ENCODE measurements at regions not wholly inside any gene's neighbourhood (a gene's known extent, or its start where the extent isn't known, plus 50 kb on each side); places are given as distances from the start of the nearest gene placed in this dataset.
"Not testable (repeated sequence)": the region's sequence is repeated elsewhere in the genome, so short reads cannot be mapped to it uniquely, and the experiment has no call there.

DNA sequence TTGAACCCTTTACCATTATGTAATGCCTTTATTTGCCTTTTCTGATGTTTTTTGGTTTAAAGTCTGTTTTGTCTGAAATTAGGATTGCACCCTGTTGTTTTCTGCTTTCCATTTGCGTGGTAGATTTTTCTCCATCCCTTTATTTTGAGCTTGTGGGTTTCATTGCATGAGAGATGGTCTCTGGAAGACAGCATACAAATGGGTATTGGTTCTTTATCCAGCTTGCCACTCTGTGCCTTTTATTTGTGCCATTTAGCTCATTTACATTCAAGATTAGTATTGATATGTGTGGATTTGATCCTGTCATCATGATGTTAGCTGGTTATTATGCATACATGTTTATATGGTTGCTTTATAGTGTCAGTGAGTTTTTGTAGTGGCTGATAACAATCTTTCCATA lies 318.7 kb upstream of the PPP2R3A start:
- no peak overlapping the region for H3K4me2 ChIP-seq (ENCODE audit: low read length)
- H3K9ac ChIP-seq (ENCODE audit: low read depth, low read length): no peak overlapping the region
- H3K27me3 ChIP-seq (ENCODE audit: control insufficient read depth, insufficient read depth, low read length): no peaks in the 10 kb centered on the region
- H3K4me1 ChIP-seq (ENCODE audit: control insufficient read depth, insufficient read depth, low read length): no peaks in the 10 kb centered on the region
- no peaks in the 10 kb centered on the region for H3K36me3 ChIP-seq (ENCODE audit: insufficient read depth, low read length)
- H3K4me3 ChIP-seq (ENCODE audit: low read length): no peak overlapping the region
- no peaks in the 10 kb centered on the region for H3K9me3 ChIP-seq (replicated peaks; ENCODE audit: low read length)

DNA sequence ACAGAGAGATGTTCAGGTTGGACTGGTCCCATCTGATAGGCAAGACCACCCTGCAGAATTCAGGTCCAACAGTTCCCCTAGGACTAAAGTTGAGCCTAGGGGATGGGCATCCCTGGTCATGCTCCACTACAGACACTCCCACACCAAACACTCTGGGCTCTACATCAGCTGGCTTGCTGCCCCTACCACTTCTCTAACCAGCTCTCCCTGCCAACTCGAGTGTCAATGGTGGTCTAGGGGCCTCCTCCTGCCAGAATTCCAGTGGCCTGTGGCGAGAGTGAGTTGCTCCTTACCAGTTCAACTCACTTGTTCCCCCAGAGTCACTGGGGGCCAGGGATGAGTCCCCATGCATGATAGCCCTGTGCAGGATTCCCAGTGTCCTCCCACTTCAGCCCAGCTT lies 316.2 kb upstream of the PPP2R3A start:
- Histone ChIP-seq H3K9ac (ENCODE audit: low read depth, low read length) (no peak overlapping the region), H3K4me3 (ENCODE audit: low read length) (no peak overlapping the region), H3K27me3 (ENCODE audit: control insufficient read depth, insufficient read depth, low read length) (no peaks in the 10 kb centered on the region), H3K9me3 (replicated peaks; ENCODE audit: low read length) (no peaks in the 10 kb centered on the region), H3K4me2 (ENCODE audit: low read length) (no peak overlapping the region), H3K36me3 (ENCODE audit: insufficient read depth, low read length) (no peaks in the 10 kb centered on the region), H3K4me1 (ENCODE audit: control insufficient read depth, insufficient read depth, low read length) (no peaks in the 10 kb centered on the region)

DNA sequence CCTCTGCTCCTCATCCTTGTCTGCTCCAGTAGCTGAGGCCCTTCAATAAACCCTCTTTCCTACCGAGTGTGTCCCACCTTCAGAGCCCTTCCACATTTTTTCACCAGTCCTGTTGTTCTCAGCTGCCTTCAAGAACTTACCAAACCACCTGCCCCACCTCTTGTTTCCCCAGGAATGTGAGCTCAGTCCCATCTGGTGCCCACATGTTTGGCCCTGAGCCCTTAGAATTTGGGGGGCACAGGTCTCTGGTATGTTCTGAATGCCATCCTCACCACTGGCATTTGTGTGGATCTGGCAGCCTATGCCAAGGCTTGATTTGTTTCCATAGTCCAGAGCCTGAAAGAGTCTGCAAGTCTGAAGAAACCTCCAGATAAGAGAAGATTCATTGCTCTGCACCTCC lies 315.2 kb upstream of the PPP2R3A start:
- H3K4me3 ChIP-seq (ENCODE audit: low read length): no peak overlapping the region
- H3K9me3 ChIP-seq (replicated peaks; ENCODE audit: low read length): no peaks in the 10 kb centered on the region
- no peak overlapping the region for H3K9ac ChIP-seq (ENCODE audit: low read depth, low read length)
- H3K27me3 ChIP-seq (ENCODE audit: control insufficient read depth, insufficient read depth, low read length): no peaks in the 10 kb centered on the region
- H3K36me3 ChIP-seq (ENCODE audit: insufficient read depth, low read length): no peaks in the 10 kb centered on the region
- H3K4me2 ChIP-seq (ENCODE audit: low read length): no peak overlapping the region
- no peaks in the 10 kb centered on the region for H3K4me1 ChIP-seq (ENCODE audit: control insufficient read depth, insufficient read depth, low read length)

DNA sequence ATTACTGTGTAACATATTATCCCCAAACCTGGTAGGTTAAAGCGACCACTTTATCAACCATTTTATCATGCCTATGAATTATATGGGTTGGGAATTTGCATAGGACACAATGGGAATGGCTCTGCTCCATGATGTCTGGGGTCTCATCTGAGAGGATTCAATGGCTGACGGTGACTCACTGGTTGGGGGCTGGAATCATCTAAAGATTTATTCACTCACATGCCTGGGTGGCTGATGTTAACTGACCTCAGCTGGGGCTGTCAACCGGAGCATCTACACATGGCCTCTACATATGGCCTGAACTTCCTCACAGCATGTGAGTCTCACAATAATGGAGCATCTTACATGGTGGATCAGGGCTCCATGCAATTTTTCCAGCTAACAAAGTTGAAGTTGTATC lies 313.1 kb upstream of the PPP2R3A start:
- H3K9me3 ChIP-seq (replicated peaks; ENCODE audit: low read length): no peaks in the 10 kb centered on the region
- no peaks in the 10 kb centered on the region for H3K4me1 ChIP-seq (ENCODE audit: control insufficient read depth, insufficient read depth, low read length)
- no peak overlapping the region for H3K4me3 ChIP-seq (ENCODE audit: low read length)
- H3K4me2 ChIP-seq (ENCODE audit: low read length): no peak overlapping the region
- no peaks in the 10 kb centered on the region for H3K27me3 ChIP-seq (ENCODE audit: control insufficient read depth, insufficient read depth, low read length)
- no peaks in the 10 kb centered on the region for H3K36me3 ChIP-seq (ENCODE audit: insufficient read depth, low read length)
- no peak overlapping the region for H3K9ac ChIP-seq (ENCODE audit: low read depth, low read length)

DNA sequence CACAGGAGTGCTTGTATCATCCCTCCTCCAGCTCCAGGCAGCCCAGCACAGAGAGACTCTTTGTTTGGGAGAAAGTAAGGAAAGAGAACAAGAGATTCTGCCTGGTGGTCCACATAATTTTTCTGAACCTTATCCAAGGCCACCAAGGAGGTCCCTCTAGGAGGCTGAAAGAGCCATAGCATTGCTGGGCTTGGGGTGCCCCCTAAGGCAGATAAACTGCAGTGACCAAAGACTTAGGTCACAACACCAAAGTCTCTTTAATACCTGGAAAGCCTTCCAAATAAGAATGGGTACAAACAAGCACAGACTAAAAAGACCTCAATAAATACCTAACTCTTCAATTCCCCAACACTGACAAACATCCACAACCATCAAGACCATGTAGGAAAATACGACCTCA lies 310.2 kb upstream of the PPP2R3A start:
- Histone ChIP-seq H3K4me1 (ENCODE audit: control insufficient read depth, insufficient read depth, low read length) (no peaks in the 10 kb centered on the region), H3K36me3 (ENCODE audit: insufficient read depth, low read length) (no peaks in the 10 kb centered on the region), H3K27me3 (ENCODE audit: control insufficient read depth, insufficient read depth, low read length) (no peaks in the 10 kb centered on the region), H3K9ac (ENCODE audit: low read depth, low read length) (no peak overlapping the region), H3K9me3 (replicated peaks; ENCODE audit: low read length) (no peaks in the 10 kb centered on the region), H3K4me2 (ENCODE audit: low read length) (no peak overlapping the region), H3K4me3 (ENCODE audit: low read length) (no peak overlapping the region)

DNA sequence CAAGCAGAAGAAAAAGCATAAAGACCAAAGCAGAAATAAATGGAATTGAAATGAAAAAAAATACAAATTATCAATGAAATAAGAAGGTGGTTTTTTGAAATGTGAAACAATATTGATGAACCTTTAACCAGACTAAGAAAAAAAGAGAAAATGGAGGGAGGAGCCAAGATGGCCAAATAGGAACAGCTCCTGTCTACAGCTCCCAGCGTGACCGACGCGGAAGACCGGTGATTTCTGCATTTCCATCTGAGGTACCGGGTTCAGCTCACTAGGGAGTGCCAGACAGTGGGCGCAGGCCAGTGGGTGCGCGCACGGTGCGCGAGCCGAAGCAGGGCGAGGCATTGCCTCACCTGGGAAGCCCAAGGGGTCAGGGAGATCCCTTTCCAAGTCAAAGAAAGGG lies 307.1 kb upstream of the PPP2R3A start:
- H3K4me2 ChIP-seq (ENCODE audit: low read length); H3K36me3 ChIP-seq (ENCODE audit: insufficient read depth, low read length); H3K27me3 ChIP-seq (ENCODE audit: control insufficient read depth, insufficient read depth, low read length); H3K4me3 ChIP-seq (ENCODE audit: low read length); H3K9ac ChIP-seq (ENCODE audit: low read depth, low read length); H3K9me3 ChIP-seq (replicated peaks; ENCODE audit: low read length); H3K4me1 ChIP-seq (ENCODE audit: control insufficient read depth, insufficient read depth, low read length): not testable (repeated sequence)

DNA sequence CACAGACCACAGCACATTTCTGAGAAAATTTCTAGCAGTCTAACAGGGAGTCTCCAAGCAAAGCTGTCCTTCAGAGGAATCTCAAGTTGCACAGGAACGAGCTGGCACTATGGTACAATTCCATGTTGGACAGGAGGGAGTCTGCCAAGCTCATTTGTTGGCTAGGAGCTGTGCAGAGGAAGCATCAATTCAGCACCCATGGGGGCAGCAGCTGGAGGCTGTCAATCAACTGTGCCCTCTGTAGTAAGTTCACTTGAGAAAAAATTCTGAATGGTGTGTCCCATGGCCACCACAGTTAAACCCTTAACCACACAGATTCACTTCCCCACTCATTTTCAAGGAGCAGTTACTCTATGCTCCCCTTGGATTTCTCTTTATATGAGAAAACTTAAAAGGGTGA lies 298.5 kb upstream of the PPP2R3A start:
- Histone ChIP-seq H3K27me3 (ENCODE audit: control insufficient read depth, insufficient read depth, low read length) (no peaks in the 10 kb centered on the region), H3K4me1 (ENCODE audit: control insufficient read depth, insufficient read depth, low read length) (no peaks in the 10 kb centered on the region), H3K9ac (ENCODE audit: low read depth, low read length) (no peak overlapping the region), H3K36me3 (ENCODE audit: insufficient read depth, low read length) (no peaks in the 10 kb centered on the region), H3K9me3 (replicated peaks; ENCODE audit: low read length) (no peaks in the 10 kb centered on the region), H3K4me3 (ENCODE audit: low read length) (no peak overlapping the region), H3K4me2 (ENCODE audit: low read length) (no peak overlapping the region)

DNA sequence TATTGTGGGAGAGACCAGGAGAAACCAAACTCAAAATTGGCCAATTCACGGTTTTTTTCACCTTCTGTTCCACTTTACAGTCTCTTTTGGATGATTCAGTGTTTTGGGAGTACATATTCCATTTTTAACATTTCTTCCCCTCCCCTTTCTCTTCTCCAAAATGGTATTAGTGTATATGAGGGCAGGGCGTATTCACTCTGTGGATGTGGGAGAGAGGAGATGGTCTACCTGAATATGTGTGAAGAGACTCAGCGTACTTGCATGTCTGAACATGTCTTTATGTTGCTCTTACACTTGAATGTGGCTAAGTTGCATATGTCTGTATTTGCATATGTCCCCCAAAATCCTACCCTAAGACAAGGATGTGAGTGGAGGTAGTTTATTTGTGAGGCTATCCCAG lies 291.0 kb upstream of the PPP2R3A start:
- no peaks in the 10 kb centered on the region for H3K4me1 ChIP-seq (ENCODE audit: control insufficient read depth, insufficient read depth, low read length)
- H3K9me3 ChIP-seq (replicated peaks; ENCODE audit: low read length): no peaks in the 10 kb centered on the region
- H3K4me3 ChIP-seq (ENCODE audit: low read length): no peak overlapping the region
- H3K36me3 ChIP-seq (ENCODE audit: insufficient read depth, low read length): no peaks in the 10 kb centered on the region
- H3K4me2 ChIP-seq (ENCODE audit: low read length): no peak overlapping the region
- no peak overlapping the region for H3K9ac ChIP-seq (ENCODE audit: low read depth, low read length)
- no peaks in the 10 kb centered on the region for H3K27me3 ChIP-seq (ENCODE audit: control insufficient read depth, insufficient read depth, low read length)

DNA sequence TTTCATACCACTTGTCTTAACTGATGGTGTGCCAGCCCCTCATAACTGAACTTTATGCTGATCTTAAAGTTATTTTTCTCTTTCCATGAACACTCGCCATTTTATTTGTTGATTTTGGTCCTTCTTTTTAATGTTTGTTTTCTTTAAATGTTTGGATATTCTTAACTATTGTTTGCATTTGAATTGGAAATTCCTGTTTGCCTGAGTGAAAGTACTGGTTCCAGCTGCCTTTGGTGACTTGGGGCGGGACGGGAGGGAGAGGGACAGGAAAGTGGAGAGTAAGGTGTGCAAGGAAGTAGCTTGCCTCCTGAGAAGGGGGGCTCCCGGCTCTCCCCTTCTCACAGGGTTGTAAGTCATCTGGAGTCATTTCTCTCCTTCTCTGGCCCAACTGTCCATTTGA lies 287.1 kb upstream of the PPP2R3A start:
- Histone ChIP-seq H3K4me1 (ENCODE audit: control insufficient read depth, insufficient read depth, low read length) (no peaks in the 10 kb centered on the region), H3K4me2 (ENCODE audit: low read length) (no peak overlapping the region), H3K4me3 (ENCODE audit: low read length) (no peak overlapping the region)

DNA sequence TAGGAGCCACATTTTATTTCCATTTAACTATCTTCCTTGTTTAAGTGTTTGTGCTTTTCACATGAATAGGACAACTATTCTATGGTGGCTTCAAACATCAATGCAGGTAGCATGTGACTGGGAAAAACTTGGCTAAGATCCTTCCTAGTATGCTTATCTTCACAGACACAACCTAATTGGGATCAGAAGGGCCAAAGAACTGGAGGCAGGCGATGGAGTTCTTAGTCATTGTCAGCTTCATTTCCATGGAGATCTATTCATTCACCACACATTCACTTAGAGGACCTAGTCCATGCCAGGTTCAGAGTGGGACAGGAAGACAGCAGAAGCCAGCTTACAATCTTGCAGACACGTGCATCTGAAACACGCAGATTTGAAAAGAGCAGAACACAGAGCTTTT lies 277.5 kb upstream of the PPP2R3A start:
- Histone ChIP-seq H3K4me1 (ENCODE audit: control insufficient read depth, insufficient read depth, low read length) (no peaks in the 10 kb centered on the region), H3K4me3 (ENCODE audit: low read length) (no peak overlapping the region), H3K27me3 (ENCODE audit: control insufficient read depth, insufficient read depth, low read length) (no peaks in the 10 kb centered on the region), H3K4me2 (ENCODE audit: low read length) (no peak overlapping the region), H3K9ac (ENCODE audit: low read depth, low read length) (no peak overlapping the region), H3K36me3 (ENCODE audit: insufficient read depth, low read length) (no peaks in the 10 kb centered on the region), H3K9me3 (replicated peaks; ENCODE audit: low read length) (no peaks in the 10 kb centered on the region)

More for the DNA sequence above, 287.1 kb upstream of the PPP2R3A start:
- Histone ChIP-seq H3K27me3 (ENCODE audit: control insufficient read depth, insufficient read depth, low read length) (no peaks in the 10 kb centered on the region), H3K36me3 (ENCODE audit: insufficient read depth, low read length) (no peaks in the 10 kb centered on the region), H3K9me3 (replicated peaks; ENCODE audit: low read length) (no peaks in the 10 kb centered on the region), H3K9ac (ENCODE audit: low read depth, low read length) (no peak overlapping the region)

DNA sequence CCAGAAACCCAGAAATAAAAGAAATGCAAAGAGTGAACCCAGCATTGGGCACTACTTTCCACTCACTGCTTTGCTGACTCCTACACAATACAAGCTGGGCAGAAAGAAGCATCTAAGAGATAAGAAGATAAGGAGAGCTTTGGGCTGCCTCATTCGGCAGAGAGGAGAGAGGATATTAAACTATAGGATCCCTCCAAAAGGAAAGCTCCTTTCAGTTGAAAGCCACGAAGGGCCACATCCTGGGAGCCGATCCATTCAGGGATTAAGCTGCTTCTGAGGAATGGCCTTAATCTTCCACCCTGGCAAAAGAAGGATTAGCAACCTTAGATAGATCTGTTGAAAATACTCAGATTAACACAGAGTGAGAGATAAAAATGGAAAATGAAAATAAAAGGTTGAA lies 274.9 kb upstream of the PPP2R3A start:
- Histone ChIP-seq H3K36me3 (ENCODE audit: insufficient read depth, low read length) (no peaks in the 10 kb centered on the region), H3K27me3 (ENCODE audit: control insufficient read depth, insufficient read depth, low read length) (no peaks in the 10 kb centered on the region), H3K4me3 (ENCODE audit: low read length) (no peak overlapping the region)

DNA sequence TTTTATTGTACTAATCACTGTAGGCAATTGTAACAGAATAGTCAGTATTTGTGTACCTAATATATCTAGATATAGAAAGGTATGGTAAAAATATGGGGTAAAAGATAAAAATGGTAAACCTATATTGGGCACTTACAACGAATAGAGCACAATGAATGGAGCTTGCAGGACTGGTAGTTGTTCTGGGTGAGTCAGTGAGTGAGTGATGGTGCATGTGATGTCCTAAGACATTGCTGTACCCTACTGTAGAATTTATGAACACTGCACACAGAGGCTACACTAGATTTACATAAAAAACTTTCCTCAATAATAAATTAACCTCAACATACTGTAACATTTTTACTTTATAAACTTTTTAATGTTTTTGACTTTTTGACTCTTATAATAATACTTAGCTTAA lies 274.3 kb upstream of the PPP2R3A start:
- Histone ChIP-seq H3K4me1 (ENCODE audit: control insufficient read depth, insufficient read depth, low read length) (no peaks in the 10 kb centered on the region), H3K36me3 (ENCODE audit: insufficient read depth, low read length) (no peaks in the 10 kb centered on the region), H3K4me3 (ENCODE audit: low read length) (no peak overlapping the region), H3K9me3 (replicated peaks; ENCODE audit: low read length) (no peaks in the 10 kb centered on the region), H3K9ac (ENCODE audit: low read depth, low read length) (no peak overlapping the region), H3K27me3 (ENCODE audit: control insufficient read depth, insufficient read depth, low read length) (no peaks in the 10 kb centered on the region), H3K4me2 (ENCODE audit: low read length) (no peak overlapping the region)

More for the DNA sequence above, 274.9 kb upstream of the PPP2R3A start:
- Histone ChIP-seq H3K4me1 (ENCODE audit: control insufficient read depth, insufficient read depth, low read length) (no peaks in the 10 kb centered on the region), H3K4me2 (ENCODE audit: low read length) (no peak overlapping the region), H3K9me3 (replicated peaks; ENCODE audit: low read length) (no peaks in the 10 kb centered on the region), H3K9ac (ENCODE audit: low read depth, low read length) (no peak overlapping the region)

DNA sequence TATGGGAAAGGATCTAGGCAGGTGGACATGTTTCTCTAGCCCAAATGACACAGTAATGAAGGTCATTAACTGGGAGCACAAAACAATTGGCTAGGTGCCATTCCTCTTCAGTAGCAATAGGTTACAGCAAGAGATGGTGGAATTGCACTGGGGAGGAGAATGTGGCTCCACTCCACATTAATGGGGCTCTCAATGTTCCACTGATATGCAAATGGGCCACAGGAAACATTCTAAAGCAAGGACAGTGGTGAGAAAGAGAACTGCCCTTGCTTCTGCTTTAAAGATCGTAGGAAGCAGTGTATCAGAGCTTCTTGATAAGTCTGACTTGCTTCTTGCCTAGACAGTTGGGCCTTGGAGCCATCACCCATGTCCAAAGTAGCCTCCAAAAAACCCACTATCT lies 271.4 kb upstream of the PPP2R3A start:
- H3K27me3 ChIP-seq (ENCODE audit: control insufficient read depth, insufficient read depth, low read length): no peaks in the 10 kb centered on the region
- H3K36me3 ChIP-seq (ENCODE audit: insufficient read depth, low read length): no peaks in the 10 kb centered on the region
- no peaks in the 10 kb centered on the region for H3K4me1 ChIP-seq (ENCODE audit: control insufficient read depth, insufficient read depth, low read length)
- no peak overlapping the region for H3K4me3 ChIP-seq (ENCODE audit: low read length)
- H3K4me2 ChIP-seq (ENCODE audit: low read length): no peak overlapping the region
- H3K9me3 ChIP-seq (replicated peaks; ENCODE audit: low read length): no peaks in the 10 kb centered on the region
- H3K9ac ChIP-seq (ENCODE audit: low read depth, low read length): no peak overlapping the region

Measured in skeletal muscle satellite cell (primary cell).